NCI-H2196 (cell line): ENCODE measurements at regions not wholly inside any gene's neighbourhood (a gene's known extent, or its start where the extent isn't known, plus 50 kb on each side); places are given as distances from the start of the nearest gene placed in this dataset.

Source experiments
- DNase-seq: peaks from one replicate; lab custom pipeline; 2025; ENCODE audit not compliant: unreplicated experiment; lab: John Stamatoyannopoulos, UW

- no peak for DNase-seq
These were observed 166.4 kb upstream of the RASA1 start for GRCh38 chr5:87101321-87101720.

GRCh38 chr5:87102841-87103240 lies 164.8 kb upstream of the RASA1 start:
- no peak for DNase-seq

GRCh38 chr5:87103616-87104287 lies 163.9 kb upstream of the RASA1 start:
- DNase-seq, result no peak

DNA sequence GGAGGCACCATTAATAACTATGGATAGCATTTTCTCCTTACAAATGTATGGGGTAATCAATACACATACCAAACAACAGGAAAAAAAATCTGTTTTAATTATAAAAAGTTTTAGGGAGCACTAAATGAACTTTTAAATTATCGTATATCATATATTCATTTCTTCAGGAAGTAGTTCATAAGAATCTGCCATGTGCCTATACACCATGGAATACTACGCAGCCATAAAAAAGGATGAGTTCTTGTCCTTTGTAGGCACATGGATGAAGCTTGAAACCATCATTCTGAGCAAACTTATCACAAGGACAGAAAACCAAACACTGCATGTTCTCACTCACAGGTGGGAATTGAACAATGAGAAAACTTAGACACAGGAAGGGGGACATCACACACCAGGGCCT lies 162.1 kb upstream of the RASA1 start:
- no peak for DNase-seq

DNA sequence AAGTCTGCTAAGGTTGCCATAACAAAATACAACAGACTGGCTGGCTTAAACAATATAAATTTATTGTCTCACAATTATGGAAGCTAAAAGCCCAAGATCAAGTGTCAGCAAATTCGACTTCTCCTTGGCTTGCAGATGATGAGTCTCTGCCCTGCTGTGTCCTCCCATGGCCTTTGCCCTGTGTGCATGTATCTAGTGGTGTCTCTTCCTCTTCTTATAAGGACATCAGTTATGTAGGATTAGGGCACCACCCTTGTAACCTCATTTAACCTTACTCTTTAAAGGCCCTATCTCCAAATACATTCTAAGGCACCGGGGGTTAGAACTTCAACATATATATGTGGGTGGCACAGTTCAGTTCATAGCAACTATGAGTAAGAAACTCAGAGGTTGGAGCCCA lies 157.9 kb upstream of the RASA1 start:
- DNase-seq, result no peak

DNA sequence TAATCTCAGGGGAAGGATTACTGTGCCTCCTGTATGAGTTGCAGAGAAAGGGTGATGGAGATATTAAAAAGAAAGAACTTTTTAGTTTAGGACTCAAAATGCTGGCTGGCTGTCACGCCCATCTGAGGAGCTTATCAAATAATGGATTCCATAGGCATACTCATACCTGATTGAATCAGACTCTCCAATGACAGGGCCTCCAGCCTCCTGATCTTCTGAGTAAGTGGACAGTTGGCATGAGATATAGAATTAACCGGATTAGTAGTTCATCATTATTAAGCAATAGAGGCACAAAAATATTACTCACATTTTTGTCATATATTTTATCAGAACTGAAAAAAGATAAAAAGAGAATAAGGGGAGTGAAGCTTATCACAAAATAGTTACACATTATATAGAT lies 157.0 kb upstream of the RASA1 start:
- no peak for DNase-seq

DNA sequence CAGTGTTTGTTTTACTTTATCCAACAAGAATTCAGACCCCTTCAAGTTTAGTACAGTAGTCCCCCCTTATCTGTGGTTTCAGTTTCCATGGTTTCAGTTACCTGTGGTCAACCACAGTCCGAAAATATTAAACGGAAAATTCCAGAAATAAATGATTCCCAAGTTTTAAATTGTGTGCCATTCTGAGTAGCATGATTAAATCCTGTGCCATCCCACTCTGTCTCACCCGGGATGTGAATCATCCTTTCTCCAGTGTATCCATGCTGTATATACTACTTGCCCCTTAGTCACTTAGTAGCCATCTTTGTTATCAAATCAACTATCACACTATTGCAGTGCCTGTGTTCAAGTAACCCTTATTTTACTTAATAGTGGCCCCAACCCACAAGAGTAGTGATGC lies 153.8 kb upstream of the RASA1 start:
- DNase-seq, result no peak

GRCh38 chr5:87114631-87115030 lies 153.1 kb upstream of the RASA1 start:
- DNase-seq, result no peak

- no peak for DNase-seq
These were observed 151.8 kb upstream of the RASA1 start for GRCh38 chr5:87115839-87116364.

- DNase-seq, result no peak
These were observed 150.7 kb upstream of the RASA1 start for GRCh38 chr5:87116825-87117512.

- no peak for DNase-seq
These were observed 148.1 kb upstream of the RASA1 start for GRCh38 chr5:87119588-87119987.

DNA sequence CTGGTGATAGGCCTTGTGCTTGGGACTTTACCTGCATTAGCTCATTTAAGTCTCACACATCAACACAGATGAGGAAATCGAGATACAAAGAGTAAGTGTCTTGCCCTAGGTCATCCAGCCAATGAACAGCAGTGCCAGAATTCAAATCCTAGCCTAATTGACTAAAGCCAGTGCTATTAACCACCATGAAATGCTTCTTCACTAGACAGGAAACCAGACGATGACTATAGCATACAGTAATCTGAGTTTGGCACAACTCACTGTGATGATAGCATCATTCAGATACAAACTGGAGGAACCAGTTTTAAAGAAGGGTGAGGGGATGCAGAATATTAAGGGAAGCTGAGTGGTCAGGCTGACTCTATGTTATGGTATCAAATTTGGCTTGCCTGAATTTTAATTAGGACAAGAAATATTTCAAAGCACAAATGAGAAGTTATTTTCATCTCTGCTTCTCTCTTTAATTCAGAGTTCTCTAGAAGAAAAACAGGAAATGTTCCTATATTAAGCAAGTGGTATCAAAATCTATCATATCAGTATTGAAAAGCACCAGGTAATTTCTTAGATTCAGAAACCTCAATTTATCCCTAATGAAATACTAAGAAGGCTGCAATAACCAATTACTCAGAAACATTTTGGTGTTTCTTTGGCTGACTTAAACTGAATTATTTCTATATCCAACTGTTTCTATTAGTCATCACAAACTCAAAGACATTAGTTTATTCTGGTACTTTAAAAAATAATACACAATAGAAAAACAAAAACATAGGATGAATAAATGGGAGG lies 147.0 kb upstream of the RASA1 start:
- no peak for DNase-seq

DNA sequence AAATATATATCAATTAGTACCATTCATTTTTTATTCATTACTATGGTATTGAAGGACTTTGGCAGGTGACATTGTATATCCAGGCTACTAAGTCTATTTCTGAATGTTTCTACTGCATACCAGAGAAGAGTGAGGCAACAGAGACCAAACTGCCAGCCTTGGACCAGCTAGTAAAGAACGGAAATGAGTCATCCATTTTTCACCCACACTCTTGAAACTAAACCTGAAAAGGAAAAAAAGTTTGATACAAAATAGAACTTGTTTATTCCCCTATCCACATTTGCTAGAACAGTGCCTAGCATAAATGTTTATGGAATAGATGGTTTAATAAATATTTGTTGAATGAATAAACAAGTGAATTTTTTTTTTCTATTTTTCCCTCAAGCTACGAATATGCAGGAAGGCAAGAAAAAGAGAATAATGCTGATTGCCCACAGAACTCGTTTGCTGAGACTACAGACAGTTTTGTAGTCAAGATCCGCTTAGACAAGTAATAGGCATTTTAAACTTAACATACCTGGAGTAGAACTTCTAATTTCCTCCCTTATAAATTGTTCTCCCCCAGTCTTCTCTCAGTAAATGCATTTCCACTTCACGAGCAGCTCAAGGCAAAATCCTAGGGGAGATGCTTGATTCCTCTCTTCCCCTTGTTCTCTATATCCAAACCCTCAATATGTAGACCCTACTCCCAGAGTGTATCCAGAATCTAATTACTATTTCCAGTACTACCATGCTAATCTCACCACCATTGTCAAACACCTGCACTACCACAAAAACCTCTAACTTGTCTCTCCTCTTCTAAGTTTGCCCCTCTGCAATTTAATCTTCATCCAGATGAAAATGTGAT lies 146.2 kb upstream of the RASA1 start:
- DNase-seq, result no peak

DNA sequence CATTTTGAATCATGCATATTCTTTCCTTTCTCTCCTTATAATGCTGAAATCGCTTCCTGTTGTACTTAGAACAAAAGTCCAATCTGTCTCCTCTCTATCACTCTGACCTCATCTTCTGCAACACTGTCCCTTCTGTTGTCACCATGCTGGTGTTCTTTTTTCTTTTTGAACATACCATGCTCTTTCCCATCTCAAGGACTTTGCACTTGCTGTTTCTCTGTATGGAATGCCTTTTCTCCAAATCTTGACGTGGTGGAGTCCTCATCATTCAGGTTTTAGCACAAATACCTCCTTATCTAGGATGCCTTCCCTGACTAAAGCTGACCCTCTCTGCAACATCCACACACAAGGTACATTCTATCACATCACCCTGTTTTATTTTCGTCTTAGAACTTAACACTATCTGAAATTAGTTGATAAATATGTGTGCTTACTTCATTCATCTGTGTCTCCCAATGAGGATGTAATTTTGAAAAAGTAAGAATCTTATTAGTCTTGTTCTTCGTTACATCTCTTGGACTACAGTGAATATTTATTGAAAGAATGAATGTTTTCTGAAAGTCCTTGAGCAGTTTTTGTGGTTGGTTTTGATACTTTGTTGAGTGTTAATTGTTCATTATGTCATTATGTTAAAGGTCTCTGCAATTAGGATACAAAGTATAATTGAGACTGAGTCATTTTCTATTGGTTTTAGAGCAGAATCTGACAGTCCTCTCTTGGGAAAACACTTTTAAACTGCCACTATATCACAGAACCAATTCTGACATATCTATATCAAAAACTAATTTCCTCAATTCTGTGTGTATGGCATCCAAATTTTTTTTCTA lies 145.3 kb upstream of the RASA1 start:
- DNase-seq, result no peak

GRCh38 chr5:87125766-87126165 lies 141.9 kb upstream of the RASA1 start:
- DNase-seq, result no peak

DNA sequence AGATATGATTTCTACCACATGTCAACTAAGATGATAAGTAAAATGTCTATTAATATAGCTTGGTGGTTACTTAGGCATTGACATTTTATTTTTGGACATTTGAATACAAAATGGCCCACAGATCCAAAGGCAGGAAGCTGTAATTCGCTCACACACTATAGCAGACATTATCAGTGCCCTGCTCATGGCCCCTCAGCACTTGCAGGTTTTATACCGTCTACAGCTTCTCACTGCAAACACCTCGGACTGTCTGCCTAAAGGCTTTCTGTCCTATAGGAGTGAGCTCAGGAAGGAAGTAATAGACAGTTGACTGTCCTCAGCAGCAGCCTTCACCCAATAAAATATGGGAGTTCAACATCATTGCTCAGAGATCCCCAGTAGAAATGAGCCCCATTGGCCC lies 140.8 kb upstream of the RASA1 start:
- DNase-seq, result no peak

DNA sequence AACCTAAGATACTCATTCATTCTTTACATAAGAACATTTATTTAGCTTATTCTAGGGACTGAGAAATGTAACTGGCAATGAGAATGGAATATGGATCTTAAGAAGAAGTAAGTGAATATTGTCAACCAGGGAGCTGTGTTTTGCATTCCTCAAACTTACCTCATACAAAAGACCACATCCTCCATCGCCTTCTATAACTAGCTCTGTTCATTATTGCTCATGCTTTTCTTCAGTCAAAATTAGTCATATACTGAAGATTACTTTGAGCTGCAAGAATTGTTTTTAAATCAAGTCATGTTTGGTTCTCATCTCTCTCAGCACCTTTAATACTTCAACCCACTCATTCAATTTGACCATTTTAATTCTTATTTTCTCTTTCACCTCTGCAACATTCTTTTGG lies 140.3 kb upstream of the RASA1 start:
- DNase-seq, result no peak

GRCh38 chr5:87127956-87128687 lies 139.6 kb upstream of the RASA1 start:
- no peak for DNase-seq

DNA sequence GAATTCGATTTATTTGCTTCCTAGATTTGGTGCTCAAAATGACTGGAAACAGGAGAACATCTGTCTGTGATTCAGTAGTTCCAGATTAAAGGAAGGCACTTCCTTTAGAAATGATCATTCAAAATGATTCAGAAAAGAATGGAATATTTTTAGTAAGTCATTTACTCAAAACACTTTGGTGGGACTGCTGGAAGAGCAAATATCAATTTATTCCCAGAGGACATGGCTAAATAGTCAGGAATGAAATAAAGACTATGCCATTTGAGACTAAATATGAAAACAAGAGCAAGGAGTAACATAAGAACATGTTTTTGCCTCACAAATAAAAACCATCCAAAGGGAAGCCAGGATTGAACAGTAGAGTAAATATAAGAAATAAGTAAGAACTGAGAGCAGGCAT lies 138.6 kb upstream of the RASA1 start:
- no peak for DNase-seq

DNA sequence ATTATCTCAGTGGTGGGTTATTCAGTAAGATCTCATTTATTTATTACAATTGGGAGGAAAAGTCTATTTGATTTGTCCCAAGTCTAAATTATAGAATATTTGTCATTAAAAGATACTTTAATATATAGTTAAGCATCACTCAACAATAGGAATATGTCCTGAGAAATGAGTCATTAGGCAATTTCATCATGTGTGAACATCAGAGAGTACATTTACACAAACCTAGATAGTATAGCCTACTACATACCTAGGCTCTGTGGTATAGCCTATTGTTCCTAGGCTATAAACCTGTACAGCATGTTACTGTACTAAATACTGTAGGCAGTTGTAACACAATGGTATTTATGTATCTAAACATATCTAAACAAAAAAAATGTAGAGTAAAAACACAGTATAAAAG lies 135.0 kb upstream of the RASA1 start:
- no peak for DNase-seq
